ENCODE measurements at regions not wholly inside any gene's neighbourhood (a gene's known extent, or its start where the extent isn't known, plus 50 kb on each side); places are given as distances from the start of the nearest gene placed in this dataset.

DNA sequence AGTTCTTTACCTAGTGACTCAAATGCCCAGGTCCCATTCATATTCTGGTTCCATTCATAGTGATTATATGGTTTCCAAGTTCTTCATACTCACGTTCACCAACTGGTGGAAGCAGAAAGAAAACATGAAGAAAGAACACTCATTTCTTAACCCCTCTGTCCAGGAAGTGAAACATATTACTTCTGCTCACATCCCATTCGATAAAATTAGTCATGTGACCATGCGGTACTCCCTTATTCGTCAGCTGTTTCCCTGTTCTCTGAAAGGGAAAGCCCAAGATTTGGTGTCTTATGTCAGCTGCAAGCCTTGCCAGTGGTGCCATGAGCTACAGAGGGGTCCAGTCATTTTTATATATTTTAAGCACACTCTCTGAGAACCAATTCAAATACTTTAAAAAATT is 387.0 kb upstream of the DMAC1 start:
- no peak for FAIRE-seq

- FAIRE-seq, result no peak
Measured at GRCh38 chr9:8183618-8184017, 384.0 kb upstream of the DMAC1 start.

DNA sequence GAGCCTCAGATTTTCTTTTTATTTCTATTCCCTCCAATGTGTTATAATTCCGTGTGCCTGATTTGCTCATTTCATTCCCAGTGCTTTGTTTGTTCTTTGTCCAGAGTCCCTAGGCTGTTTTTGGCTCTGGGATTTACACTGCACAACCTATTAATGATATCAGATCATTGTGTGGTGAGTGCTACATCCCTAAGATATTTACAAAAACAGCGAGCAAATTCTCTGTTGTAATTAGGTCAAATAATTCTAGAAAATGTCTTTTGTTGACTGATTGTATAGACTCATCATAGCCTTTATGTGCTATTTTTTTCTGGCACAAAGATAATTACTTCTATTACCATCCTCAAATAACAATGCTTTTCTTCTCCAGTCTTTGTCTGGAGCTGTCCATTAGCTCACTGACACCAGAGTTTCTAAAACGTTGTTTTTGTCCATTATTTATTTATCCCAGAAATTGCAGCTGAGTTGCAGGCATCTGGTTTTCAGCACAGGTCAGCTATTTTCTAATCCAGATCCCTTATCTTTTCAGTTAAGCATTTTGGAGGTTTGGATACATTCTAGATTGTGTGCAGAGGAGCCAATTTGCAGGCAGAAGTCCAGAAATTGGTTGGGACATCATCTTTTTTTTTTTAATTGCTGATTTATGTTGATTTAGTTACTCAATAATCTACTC is 379.9 kb upstream of the DMAC1 start:
- FAIRE-seq, result no peak

GRCh38 chr9:8172000-8172399 is 372.4 kb upstream of the DMAC1 start:
- FAIRE-seq, result no peak

DNA sequence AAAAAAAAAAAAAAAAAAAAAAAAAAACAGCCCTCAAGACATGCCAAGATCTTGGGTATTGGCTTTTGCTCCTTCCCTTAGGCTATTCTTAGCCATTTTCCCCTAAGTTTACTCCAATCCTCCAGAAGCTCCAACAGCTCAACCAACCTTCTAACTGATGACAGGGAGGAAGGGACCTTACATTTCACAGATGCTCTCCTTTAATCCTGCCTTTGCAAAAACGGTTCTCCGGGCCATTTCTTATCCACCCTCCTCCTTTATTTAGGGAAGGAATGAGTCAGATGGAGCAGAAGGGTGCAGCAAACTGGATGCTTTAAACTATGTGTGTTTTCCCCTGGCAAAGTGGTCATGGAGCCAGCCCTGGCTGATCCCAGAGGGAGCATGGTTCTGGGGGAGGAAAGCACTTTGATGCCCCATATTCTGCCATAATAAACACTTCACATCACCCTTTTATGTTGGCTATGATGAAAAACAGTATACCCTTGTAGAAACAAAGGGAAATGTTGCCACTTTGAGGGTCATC is 369.4 kb upstream of the DMAC1 start:
- FAIRE-seq, result no peak

GRCh38 chr9:8160787-8161186 is 361.2 kb upstream of the DMAC1 start:
- no peak for FAIRE-seq

- FAIRE-seq, result no peak
Measured at GRCh38 chr9:8158574-8158973, 359.0 kb upstream of the DMAC1 start.

DNA sequence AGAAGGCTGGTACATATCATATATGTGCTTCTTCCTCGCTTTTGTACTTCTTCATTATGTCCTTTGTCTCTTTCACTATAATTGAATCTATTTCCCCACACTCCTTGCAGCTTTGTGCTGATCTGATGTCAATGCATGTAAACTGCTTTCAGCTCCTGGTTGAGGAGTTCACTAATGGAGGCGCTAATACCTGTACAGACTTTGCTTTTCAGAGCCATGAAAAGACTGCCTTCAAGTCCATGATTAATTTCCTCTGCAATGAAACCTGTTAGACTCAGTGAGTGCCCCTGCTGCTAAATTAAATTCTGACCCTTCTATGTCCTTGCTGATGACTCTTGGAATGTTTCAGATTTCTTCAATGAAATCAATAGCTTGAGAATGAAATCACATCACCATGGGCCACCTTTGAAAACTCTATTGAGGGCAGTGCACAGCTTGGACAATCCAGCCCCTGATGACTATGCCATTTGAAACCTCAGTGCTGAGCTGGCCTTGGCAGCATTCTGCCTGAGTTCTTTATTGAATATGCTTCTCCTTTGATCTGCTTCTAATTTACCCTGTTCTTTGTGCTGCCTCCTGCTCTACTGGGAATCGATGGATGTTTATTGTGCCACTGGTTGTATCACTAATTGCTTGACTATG is 358.2 kb upstream of the DMAC1 start:
- FAIRE-seq, result no peak

DNA sequence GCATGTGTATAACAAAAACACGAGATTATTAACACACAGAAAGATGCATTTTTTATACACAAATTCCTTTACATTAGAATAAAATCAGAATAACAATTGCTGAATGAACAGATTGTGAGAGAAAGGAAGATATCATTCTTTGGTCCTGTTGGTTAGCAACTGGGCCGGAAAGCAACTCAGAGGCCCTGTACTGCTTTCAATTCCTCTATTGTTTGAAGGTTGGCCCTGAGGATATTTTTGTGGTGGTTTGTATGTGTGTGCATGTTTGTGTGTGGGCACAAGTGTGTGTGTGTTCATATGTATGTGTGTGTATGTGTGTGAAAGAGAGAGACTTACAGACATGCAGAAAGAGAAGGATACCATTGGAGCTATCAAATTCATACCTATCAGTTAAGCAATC is 356.8 kb upstream of the DMAC1 start:
- FAIRE-seq, result no peak

DNA sequence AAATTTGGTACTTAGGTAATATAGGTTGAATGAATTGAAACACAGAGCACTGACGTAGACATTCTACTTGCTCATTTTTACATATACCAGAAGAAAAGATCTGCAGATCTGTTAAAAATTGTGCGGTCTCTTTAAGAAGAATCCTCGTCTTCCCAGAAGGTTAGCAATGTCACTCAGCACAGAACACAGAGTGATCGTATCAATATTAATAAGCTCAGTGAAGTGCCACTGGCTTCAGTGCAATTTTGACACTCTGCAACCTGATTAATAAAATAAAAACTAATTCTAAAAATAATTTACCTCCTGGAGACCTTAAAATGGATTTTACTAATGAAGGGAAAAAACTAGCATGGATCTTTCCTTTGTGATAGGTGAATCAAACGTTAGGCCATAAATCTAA is 356.1 kb upstream of the DMAC1 start:
- no peak for FAIRE-seq

DNA sequence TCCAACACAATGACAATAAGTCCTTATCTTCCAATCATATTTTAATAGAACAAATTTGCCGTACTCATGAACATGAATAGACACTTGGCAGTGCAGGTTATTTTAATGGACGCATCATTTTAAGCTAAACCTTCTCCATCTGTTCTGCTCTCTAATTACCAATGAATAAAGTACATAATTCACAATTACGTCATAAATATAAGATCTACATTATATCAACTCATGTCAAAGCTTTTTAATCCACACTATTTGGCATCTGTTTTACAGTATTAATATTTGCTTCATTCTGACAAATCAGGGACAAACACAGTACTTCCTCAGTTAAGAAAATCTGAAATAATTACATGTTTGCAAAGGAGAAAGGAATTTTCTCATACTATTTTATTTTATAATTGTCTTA is 344.1 kb upstream of the DMAC1 start:
- no peak for FAIRE-seq

DNA sequence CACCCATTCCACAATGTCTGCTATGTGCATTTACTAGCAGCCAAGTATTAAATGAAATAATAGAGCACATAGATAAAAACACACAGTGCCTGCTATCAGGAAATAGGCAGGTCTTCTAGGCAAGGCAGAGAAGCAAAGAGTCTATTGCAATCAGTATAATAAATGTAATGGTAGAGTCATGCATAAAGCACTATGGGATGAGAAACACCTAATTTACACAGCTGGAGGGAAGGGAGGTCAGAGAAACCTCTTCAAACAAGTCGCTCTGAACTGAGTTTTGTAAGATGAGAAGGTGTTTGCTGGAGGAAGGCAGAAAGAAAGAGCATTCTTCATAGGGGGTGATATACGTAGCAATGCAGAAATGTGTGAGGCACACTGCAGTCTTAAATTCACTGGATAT is 341.0 kb upstream of the DMAC1 start:
- no peak for FAIRE-seq

DNA sequence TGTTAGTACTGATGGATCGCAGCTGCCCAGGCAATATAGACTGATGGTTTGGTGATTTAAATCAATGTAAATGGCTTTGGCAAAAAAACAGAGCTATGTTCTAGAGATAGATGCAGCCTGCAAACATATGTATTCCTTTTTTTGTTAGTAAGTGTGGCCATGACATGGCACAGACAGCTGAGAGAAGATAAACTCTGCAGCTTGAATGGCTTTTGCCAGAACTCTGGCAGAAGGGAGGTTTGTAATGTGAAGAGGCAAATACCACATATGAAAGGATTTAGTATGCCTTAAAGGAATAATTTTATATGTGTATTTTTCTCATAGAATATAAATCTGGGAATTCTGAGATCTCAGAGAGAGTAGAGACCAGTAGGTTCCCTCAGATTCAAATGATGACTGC is 340.2 kb upstream of the DMAC1 start:
- FAIRE-seq, result no peak

GRCh38 chr9:8136477-8136876 is 336.9 kb upstream of the DMAC1 start:
- FAIRE-seq, result no peak

DNA sequence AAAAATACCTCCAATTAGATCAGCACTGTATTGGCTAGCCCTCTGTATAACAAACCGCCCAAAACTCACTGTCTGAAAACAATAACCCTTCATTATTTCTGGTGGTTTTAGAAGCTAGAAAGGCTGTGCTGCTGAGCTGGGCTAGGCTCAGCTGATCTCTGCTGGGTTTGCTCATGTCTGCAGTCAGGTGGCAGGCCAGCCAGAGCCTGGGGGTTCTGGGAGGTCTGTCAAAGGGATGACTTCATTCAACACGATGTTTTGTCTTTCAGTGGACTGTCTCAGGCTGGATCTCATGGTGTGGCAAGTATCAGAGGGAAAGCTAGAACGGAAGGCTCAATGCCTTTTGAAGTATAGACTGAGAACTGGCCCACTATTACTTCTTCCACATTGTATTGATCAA is 335.1 kb upstream of the DMAC1 start:
- no peak for FAIRE-seq

DNA sequence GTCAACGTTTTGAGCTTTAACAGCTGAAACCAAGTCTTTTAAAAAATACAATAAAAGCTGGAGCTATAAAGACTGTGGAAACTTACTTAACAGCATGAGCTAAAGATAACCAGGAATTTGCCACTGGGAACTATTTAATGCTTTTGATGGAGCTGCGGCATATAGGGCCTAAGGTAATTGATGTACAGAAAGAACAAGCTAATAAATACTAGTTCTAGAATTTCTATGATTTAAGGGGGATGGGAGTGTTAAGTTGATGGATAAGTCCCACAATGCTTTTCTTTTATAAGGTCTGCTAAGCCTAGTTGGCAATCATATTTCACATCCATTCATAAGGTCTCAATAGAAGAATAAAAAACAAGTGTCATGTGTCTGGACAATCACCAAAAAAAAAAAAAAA is 334.0 kb upstream of the DMAC1 start:
- no peak for FAIRE-seq

DNA sequence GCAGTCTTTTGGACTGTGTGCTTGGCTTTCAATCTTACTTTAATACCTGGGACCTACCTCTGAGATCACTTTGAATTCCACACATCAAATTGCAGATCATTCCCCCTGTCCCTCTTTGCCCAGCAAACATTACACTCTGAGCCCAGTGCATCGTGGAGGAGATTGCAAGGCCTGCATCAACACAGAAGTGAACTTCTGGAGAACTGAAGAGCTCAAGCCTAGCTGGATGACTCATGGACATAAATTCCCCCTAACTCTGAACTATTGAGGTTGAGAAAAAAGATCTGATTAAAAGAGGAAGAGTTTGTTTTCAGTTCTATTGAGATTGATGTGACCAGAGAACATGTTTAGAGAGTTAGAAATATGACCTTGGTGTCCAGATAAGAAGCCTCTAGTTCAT is 316.0 kb upstream of the DMAC1 start:
- FAIRE-seq, result no peak

DNA sequence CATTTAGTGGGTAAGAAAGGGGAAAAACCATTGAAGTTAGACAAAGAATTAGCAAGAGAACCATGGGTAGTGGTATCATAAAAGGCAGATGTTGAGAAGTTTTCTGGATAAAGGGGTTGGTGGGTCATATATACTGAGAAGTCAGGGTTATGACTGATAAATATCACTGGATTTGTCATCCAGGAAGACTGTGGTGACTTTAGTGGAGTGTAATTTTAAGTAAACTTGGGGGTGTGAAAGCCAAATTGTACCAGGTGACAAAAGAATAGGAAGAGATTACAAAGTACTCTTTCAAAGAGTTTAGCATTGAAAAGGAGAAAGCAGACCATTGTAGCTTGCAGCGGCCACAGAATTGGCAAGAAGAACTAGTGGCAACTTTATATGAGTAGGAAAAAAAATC is 315.2 kb upstream of the DMAC1 start:
- FAIRE-seq, result no peak

DNA sequence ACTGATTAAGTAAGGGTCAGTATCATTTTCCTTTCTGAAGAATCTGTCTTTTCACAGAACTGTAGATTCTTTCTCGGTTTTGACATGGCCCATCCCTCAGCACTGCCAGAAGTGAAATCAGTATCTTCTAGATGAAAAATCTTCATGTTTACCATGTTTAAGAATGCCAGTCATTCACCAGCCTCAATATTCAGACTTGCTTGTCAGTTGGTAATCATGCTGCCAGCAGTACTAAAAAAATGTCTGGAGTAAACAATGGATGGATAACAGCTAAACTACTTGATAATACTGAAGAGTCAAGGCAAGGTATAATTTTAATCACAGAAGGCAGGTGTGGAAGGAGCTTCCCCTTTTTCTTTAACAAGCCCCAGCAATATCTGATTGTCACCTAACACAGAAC is 306.8 kb upstream of the DMAC1 start:
- FAIRE-seq, result no peak

DNA sequence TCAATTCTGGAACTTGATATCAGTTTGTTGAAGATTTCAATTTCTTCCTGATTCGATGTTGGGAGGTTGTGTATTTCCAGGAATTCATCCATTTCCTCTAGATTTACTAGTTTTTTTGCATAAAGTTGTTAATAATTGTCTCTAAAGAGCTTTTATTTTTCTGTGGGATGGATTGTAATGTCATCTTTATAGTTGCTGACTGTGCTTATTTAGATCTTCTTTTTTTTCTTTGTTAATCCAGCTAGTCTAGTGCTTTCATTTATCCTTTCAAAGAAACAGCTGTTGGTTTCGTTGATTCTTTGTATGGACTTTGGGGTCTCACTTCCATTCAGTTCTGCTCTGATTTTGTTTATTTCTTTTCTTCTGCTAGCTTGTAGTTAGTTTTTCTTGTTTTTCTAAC is 302.0 kb upstream of the DMAC1 start:
- FAIRE-seq, result no peak

DNA sequence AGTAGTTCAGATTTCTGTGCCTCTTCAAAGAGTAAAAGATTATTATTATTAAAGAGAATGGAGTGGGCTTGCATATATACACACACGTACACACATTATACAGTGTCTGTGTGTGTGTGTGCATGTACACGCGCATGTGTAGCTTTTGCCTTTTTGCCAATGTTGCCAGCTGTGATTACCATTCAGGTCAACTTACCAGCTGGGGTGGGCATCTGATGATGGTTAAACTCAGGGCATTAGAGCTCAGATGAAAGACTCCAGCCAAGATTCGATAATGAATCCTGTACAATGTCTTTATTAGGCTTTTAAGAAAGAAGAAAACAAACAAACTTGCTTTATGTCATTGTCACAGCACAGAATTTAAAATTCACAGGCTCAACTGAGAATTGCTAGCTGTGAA is 296.5 kb upstream of the DMAC1 start:
- FAIRE-seq, result no peak

GRCh38 chr9:8095672-8096086 is 296.1 kb upstream of the DMAC1 start:
- FAIRE-seq, result no peak

- no peak for FAIRE-seq
Measured at GRCh38 chr9:8088477-8088876, 288.9 kb upstream of the DMAC1 start.

- no peak for FAIRE-seq
Measured at GRCh38 chr9:8085986-8086385, 286.4 kb upstream of the DMAC1 start.

- no peak for FAIRE-seq
Measured at GRCh38 chr9:8078641-8079140, 279.1 kb upstream of the DMAC1 start.

Data from endometrium (tissue), 2 donors.